HL-60 (cell line): ENCODE measurements at regions not wholly inside any gene's neighbourhood (a gene's known extent, or its start where the extent isn't known, plus 50 kb on each side); places are given as distances from the start of the nearest gene placed in this dataset.

Source experiments
- DNase-seq, 2 experiments: peaks; one replicate each; pipeline ENCODE4 v3.0.0-alpha.2; 2010 to 2020; ENCODE audit warnings: low read depth in 1 of 2, low spot score in 1 of 2
- H3K27ac ChIP-seq: fragments of 250-450 bp; sonication (Bioruptor Pico); replicated peaks from 2 replicates; pipeline ENCODE4 v1.5.1; 2020; ENCODE audit warnings: mild to moderate bottlenecking, moderate library complexity
- H3K27me3 ChIP-seq: fragments of 250-450 bp; sonication (Bioruptor Pico); 2 replicates; pipeline ENCODE4 v1.5.1; 2021; ENCODE audit warnings: mild to moderate bottlenecking, moderate library complexity; ENCODE audit not compliant: insufficient read depth, poor library complexity, severe bottlenecking
- H3K4me3 ChIP-seq: replicated peaks from 2 replicates; pipeline ENCODE4 v1.5.1; 2011; ENCODE audit warnings: mild to moderate bottlenecking, control low read depth, low read length; ENCODE audit not compliant: insufficient read depth
- GABPA ChIP-seq: IDR thresholded peaks from 2 replicates; pipeline ENCODE4 v1.6.1; 2012; ENCODE audit warnings: low read depth
- POLR2AphosphoS5 ChIP-seq: IDR thresholded peaks from 2 replicates; pipeline ENCODE4 v1.6.1; 2012; ENCODE audit warnings: low read depth
- SPI1 ChIP-seq: IDR thresholded peaks from 2 replicates; pipeline ENCODE4 v1.6.1; 2012; ENCODE audit warnings: low read depth, mild to moderate bottlenecking, borderline replicate concordance
- TF ChIP-seq, protein P1 (sequence below): IDR thresholded peaks from one replicate; pipeline ENCODE4 v1.5.1; 2011; ENCODE audit warnings: low read length, control low read depth, inconsistent platforms; ENCODE audit not compliant: insufficient read depth
- TF ChIP-seq, protein P2 (sequence below): IDR thresholded peaks from 2 replicates; pipeline ENCODE4 v1.6.1; 2012; ENCODE audit warnings: low read depth; ENCODE audit not compliant: insufficient replicate concordance

DNA sequence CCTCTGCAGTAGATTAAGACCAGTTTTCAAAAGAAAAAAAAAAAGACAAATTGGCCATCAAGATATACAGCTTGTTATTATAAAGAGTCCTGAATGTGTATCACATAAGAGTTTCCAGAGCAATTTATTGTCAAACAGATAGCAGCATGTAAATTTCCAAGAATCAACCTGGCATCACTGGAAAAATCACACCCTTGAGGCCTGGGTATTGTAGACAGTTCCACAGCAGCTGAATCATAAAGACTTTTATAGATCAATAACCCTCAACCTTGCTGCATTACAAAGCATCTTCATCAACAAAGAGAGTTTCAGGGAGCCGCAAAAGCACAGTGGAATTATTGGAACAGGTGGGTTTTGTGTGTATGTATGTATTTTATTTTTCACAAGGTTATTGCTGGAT is 94.6 kb upstream of the LRIG3 start:
- Histone ChIP-seq H3K27ac (no peak overlapping the region), H3K4me3 (no peak overlapping the region), H3K27me3 (no peaks in the 10 kb centered on the region)
- TF ChIP-seq, protein P1, sequence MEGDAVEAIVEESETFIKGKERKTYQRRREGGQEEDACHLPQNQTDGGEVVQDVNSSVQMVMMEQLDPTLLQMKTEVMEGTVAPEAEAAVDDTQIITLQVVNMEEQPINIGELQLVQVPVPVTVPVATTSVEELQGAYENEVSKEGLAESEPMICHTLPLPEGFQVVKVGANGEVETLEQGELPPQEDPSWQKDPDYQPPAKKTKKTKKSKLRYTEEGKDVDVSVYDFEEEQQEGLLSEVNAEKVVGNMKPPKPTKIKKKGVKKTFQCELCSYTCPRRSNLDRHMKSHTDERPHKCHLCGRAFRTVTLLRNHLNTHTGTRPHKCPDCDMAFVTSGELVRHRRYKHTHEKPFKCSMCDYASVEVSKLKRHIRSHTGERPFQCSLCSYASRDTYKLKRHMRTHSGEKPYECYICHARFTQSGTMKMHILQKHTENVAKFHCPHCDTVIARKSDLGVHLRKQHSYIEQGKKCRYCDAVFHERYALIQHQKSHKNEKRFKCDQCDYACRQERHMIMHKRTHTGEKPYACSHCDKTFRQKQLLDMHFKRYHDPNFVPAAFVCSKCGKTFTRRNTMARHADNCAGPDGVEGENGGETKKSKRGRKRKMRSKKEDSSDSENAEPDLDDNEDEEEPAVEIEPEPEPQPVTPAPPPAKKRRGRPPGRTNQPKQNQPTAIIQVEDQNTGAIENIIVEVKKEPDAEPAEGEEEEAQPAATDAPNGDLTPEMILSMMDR = no peak
- TF ChIP-seq, protein P2, sequence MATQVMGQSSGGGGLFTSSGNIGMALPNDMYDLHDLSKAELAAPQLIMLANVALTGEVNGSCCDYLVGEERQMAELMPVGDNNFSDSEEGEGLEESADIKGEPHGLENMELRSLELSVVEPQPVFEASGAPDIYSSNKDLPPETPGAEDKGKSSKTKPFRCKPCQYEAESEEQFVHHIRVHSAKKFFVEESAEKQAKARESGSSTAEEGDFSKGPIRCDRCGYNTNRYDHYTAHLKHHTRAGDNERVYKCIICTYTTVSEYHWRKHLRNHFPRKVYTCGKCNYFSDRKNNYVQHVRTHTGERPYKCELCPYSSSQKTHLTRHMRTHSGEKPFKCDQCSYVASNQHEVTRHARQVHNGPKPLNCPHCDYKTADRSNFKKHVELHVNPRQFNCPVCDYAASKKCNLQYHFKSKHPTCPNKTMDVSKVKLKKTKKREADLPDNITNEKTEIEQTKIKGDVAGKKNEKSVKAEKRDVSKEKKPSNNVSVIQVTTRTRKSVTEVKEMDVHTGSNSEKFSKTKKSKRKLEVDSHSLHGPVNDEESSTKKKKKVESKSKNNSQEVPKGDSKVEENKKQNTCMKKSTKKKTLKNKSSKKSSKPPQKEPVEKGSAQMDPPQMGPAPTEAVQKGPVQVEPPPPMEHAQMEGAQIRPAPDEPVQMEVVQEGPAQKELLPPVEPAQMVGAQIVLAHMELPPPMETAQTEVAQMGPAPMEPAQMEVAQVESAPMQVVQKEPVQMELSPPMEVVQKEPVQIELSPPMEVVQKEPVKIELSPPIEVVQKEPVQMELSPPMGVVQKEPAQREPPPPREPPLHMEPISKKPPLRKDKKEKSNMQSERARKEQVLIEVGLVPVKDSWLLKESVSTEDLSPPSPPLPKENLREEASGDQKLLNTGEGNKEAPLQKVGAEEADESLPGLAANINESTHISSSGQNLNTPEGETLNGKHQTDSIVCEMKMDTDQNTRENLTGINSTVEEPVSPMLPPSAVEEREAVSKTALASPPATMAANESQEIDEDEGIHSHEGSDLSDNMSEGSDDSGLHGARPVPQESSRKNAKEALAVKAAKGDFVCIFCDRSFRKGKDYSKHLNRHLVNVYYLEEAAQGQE = no peak
- TF ChIP-seq SPI1 (no peak), POLR2AphosphoS5 (no peak), GABPA (no peak)
- DNase-seq = no peak

GRCh38 chr12:59010941-59011340 is 90.6 kb upstream of the LRIG3 start:
- no peak for DNase-seq
- no peak for TF ChIP-seq GABPA
- no peaks in the 10 kb centered on the region for H3K27me3 ChIP-seq
- no peak overlapping the region for H3K27ac ChIP-seq
- H3K4me3 ChIP-seq = no peak overlapping the region

DNA sequence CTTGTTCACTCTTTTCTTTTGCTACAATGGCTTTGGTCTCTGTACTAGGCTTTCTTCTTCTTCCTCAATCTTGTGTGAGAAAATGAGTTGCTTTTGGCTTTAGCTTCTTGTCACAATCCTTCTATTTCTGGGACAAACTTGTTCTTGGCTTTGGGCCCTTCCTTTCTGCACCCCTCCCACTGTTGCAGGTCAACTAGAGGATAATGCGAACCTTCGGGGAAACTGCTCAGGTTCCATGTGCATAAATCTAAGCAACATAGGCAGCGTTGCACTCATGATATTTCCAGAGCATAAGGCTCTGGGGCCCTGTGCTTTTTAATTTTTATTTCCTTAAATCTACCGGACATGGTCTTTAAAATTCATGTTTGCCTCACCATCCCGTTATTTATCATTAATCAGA is 89.8 kb upstream of the LRIG3 start:
- Histone ChIP-seq H3K27me3 (no peaks in the 10 kb centered on the region), H3K4me3 (no peak overlapping the region), H3K27ac (no peak overlapping the region)
- DNase-seq = no peak
- TF ChIP-seq, protein P1 = no peak

GRCh38 chr12:59007620-59008019 is 87.3 kb upstream of the LRIG3 start:
- no peak overlapping the region for H3K4me3 ChIP-seq
- TF ChIP-seq POLR2AphosphoS5 = no peak
- no peak for TF ChIP-seq GABPA
- TF ChIP-seq, protein P2 = no peak
- no peak for TF ChIP-seq SPI1
- TF ChIP-seq, protein P1 = no peak
- H3K27ac ChIP-seq = no peak overlapping the region
- DNase-seq = no peak
- H3K27me3 ChIP-seq = no peaks in the 10 kb centered on the region
